Activated CD4-positive, alpha-beta T cell treated with anti-CD3 and anti-CD28 coated beads, Interleukin-2, amount 50 U/mL, for 48 hours (primary cell): ENCODE measurements at regions not wholly inside any gene's neighbourhood (a gene's known extent, or its start where the extent isn't known, plus 50 kb on each side); places are given as distances from the start of the nearest gene placed in this dataset.
A peak's percentile ranks its signal among the peaks of the same experiment; 100 is the strongest.
"Not testable (repeated sequence)": the region's sequence is repeated elsewhere in the genome, so short reads cannot be mapped to it uniquely, and the experiment has no call there.

Source experiments
- DNase-seq, 2 experiments: peaks; one replicate each; pipeline ENCODE4 v3.0.0-alpha.2; 2020

DNA sequence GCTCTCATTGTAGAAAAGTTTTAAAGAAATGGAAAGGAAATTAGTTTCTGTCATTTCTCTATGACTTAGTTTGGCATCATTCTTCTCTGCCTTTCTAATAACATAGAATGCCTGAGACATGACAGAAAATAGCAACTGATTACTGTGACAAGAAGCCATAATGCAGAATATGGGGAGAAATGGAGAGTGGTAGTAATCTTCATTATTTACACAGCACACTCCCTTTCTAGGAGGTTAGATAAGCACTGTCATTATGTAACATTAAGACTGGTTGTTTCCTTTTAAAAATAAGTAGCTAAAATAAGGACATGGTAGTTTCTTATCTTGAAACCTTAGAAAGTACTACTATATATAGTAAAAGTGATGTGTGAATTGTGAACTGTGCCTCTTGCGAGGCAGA, 1227.9 kb upstream of the PABPC4L start:
- no peak for DNase-seq

DNA sequence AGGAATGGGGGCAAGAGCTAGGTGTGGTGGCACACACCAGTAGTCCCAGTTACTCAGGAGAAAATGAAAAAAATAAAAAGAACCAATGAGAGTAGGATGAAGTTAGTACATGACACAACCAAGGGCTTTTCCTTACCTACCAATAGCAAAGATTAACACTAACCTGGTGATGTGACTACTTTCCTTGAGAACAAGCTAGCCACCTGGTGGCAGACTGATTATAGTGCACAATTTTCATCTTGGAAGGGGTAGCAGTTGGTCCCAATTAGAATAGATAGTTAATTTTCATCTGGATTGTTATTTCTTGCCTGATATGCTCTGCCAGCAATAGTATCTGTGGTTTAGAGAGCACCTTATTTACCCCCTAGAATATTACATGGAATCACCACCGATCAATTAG, 1216.8 kb upstream of the PABPC4L start:
- DNase-seq = no peak

DNA sequence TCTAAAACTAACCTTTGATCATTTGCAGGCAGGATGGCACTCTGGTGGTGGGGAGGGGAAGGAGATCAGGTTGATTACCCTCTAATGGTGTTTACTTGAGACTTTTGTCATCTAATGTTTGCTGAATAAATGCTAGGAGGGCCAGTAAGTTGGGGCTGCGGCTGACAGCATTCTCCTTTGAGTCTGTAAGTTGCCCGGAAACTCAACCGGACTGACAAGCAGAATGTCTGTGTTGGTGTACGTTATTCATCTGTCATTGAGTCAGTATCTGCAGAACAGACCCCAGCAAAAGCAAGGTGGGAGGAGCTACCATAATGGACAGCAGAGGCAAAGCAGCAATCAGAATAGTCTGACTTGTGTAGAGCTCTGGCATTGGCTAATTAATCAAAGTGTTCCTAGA, 1210.6 kb upstream of the PABPC4L start:
- no peak for DNase-seq

DNA sequence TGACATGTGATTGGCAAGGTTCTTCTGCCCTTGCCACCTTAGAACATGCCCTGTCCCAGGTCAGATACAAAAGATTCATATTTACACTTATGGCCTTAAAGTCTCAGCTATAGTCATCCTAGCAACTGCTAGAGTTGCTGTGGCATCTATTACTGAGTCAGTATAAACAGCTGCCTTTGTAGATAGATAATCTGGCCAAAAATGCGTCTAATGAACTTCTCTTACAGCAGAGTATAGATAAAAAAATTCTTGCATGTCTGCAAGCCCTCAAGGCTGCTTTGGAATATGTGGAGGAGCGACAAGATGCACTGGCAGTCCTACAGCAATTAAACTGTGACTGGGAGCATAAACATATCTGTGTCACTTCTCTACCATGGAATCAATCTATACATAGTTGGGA, 1209.7 kb upstream of the PABPC4L start:
- no peak for DNase-seq

DNA sequence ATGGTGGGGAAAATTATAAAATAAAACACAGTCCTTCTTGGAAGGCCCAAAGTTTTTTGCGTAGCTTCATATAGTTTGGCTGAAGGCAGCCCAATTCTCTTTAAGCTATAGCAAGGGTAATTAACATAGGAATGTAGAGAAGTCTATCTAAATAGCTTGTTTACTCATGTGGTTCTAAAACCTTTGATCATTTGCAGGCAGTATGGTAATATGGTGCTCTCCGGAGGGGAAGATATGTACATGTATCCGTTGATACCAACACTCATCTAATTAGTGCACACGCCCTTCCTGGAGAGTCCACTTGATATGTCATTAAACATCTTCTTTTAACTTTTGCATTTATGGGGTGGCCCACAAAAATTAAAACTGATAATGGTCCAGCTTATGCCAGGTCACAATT, 1207.7 kb upstream of the PABPC4L start:
- DNase-seq = not testable (repeated sequence)

DNA sequence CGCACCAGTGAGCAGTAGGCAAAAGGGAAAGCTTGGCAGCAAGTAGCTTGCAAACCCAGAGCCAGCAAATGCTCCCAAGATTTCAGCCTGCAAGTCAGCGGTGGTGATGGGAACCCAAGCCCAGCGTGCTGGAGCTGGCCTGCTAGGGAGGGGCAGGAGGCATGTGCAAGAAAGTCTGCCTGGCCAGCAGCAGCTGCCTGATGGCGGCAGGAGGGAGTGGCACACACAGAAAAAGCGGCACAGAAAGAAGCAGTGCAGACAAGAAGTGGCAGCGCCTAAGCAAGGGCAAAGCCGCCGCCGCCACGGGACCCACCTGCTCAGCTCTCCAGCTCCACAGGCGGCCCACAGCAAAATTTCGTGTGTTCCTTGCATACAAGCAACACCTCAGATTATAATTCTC, 1206.5 kb upstream of the PABPC4L start:
- DNase-seq = no peak

DNA sequence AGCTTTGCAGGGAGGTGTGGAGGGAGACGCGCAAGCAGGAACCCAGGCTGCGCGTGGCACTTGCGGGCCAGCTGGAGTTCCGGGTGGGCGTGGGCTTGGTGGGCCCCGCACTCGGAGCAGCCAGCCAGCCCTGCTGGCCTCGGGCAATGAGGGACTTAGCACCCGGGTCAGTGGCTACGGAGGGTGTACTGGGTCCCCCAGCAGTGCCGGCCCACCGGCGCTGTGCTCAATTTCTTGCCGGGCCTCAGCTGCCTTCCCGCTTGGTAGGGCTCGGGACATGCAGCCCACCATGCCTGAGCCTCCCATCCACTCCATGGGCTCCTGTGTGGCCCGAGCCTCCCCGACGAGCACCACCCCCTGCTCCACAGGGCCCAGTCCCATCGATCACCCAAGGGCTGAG, 1205.0 kb upstream of the PABPC4L start:
- DNase-seq = not testable (repeated sequence)

DNA sequence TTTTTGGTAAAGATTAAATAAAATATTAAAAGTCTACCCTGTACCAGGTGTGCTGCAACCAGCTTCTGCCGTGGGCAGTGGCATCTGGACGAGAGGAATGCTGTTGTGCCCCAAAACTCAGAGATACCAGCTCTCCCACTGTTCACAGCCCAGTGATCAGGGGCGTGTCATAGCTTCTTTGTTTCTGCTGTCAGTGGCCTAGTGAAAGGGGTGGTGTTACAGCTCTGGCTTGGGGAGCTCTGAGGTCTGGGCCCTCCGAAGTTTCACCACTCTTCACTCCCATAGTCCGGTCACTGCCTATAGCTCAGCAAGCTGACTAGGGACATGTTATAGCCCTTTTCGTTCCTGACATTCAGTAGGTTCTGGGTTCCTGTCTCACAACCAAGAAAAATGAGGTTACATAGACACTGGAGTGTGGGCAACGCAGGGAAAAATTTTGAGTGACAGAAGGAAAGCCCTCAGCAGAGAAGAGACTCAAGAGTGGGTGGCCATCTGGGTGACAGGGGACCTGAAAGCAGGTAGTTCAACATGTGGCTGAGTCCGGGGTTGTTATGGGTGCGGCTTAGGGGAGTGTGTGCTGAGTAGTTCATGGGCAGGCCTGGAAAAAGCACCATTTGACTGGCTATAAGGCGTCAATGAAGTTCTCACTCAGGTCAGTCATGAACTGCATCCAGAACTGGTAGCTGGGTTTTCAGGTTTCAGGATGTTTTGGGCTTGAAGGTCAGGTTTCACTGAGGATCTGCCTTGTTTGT, 1184.4 kb upstream of the PABPC4L start:
- DNase-seq = no peak

DNA sequence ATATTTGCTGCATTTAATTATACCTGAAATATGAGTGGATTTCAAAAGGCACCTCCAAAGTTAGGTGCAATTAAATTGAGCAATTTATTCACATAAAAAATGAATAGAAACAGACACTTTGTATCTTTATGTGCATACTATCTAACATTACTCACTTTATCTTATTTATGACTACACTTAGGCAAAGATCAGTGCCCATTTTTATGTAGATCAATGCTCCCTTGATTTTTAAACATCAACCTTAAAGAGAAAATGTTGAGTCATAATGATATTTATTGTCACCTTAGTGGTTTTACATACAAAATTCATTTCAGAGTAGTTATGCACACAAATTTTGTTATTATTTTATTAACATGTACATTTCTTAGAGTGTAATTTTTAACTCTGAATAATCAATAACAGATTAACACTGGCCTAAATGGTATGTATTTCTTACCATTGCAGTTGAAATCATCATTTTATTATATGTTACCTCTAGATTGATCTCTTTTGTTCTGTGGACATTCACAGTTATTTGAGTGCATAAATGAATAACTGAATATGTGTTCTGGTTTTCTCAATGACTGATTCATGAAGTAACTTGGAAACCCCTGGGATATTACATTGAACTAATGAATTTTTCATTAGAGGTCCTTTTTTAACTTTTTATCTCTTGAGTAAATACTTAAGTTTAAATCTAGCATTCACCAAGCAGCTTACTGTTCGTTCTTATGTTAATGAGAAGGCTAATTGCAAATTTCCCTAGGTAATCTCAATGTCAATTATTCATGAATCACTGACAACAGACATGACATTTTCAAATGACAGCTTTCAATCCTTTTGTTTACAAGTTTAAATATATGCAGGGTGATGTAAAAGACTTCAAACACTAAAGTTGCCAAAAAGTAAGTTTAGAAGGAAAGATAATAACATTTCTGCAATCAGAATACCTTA, 1182.0 kb upstream of the PABPC4L start:
- no peak for DNase-seq

DNA sequence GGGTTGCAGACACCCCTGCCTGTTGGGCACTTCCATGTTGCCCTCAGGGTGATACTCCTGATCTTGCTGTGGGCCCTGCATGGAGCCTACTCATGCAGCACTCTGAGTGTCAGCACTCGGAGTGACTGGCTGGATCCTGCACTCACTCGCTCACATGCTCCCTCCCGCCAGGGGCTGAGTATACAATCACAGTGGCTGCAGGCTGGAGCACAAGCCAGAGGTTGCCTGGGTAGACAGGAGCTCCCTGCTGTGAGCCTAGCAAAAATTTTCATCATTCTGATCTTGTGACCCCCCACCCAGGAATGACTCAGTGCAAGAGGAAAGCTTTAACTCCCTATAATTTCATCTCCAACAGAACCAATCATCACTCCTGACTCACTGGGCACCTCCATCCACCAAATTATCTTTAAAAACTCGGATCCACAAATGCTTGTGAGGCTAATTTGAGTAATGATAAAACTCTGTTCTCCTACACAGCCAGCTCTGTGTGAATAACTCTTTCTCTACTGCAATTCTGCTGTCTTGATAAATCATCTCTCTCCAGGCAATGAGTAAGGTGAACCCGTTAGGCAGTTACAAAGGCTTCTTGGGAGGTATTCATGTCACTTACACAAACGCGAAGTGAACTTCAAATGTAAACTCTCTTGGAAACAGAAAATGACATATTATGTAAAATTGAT, 1180.8 kb upstream of the PABPC4L start:
- DNase-seq = no peak

DNA sequence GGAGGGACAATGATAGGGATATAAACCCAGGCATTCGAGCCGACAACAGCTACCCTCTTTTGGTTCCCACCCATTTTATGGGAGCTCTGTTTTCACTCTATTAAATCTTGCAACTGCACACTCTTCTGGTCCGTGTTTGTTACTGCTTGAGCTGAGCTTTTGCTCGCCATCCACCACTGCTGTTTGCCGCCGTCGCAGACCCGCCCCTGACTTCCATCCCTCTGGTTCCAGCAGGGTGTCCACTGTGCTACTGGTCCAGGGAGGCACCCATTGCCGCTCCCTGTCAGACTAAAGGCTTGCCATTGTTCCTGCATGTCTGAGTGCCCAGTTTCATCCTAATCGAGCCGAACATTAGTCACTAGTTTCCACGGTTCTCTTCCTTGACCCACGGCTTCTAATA, 1170.5 kb upstream of the PABPC4L start:
- DNase-seq = no peak

DNA sequence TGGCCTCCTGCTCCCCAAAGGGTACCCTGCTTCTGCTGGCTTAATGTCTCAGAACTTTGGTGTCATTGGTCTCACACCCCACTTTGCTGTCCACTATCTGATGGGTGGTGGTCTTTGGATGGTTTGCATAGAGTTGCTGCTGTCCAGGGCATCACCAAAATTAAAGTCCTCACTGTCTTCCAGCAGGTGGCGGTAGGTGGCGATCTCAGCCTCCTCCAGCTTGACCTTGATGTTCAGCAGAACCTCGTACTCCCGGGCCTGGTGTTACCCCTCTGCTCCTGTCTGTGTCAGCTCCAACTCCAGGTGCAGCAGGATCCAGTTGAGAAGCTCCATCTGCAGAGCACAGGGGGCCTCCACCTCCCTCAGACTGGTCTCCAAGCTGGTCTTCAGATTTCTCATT, 1169.5 kb upstream of the PABPC4L start:
- peak in 1 of 2 experiments; percentile 11 for DNase-seq

DNA sequence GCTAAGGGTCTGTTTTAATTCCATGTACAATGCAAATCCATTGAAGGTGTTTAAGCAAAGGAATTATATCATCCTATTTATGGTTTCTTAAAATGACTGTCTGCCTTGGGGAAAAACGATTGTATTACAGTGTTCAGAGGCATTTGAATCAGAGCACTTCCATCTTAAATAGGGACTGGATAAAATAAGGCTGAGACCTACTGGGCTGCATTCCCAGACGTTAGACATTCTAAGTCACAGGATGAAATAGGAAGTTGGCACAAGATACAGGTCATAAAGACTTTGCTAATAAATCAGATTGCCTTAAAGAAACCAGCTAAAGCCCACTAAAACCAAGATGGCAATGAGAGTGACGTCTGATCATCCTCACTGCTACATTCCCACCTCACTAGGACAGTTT, 1167.2 kb upstream of the PABPC4L start:
- no peak for DNase-seq

DNA sequence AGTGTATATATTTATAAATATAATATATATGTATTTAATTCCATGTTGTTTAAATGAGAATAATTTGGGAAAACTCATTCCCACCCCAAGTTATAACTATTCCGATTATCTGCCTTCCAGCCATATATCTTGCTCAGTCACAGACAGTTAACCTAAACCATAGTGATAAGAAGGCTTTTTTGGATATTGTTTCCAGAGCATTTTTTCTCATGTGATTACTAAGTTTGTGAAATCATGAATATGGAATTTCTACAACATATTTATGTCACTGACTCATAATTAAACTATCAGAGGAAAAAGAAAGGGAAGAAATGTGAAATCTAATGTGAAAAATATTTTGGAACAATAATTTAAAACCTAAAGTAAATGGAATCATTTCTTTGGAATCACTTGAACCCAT, 1163.5 kb upstream of the PABPC4L start:
- no peak for DNase-seq

DNA sequence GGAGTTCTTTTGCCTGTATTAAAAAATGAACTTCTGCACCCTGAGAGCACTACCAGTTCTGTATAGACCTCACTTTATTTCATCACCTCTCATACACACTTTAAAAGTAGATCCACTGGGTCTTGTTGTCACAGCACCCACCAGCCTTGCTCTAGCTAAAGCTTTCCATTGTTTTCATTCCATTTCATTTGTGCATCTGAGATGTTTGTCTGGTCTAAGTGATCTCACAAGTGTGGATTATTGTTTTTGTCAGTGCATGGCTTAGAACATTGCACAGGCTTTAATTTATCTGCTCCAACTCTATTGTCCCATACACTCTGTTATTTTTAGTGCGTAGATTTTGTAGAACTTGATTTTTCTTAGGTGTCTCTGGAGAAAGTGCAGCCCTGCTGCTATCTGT, 1157.5 kb upstream of the PABPC4L start:
- no peak for DNase-seq

DNA sequence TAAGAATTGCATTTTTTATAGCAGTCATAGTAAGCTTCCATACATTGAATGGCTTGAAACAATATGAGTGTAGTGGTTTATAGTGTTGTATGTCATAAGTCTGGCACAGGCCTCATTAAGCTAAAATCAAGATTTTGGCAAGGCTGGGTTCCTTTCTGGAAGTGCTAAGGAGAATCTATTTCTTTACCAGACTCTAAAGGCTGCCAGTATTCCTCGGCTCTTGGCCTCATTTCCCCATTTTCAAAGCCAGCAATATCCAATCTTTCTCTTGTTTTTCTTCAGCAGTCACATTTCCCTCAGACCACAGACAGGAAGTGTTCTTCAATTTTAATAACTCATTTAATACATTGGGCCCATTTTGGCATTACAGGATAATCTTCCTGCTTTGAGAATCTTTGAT, 1155.5 kb upstream of the PABPC4L start:
- DNase-seq = no peak

DNA sequence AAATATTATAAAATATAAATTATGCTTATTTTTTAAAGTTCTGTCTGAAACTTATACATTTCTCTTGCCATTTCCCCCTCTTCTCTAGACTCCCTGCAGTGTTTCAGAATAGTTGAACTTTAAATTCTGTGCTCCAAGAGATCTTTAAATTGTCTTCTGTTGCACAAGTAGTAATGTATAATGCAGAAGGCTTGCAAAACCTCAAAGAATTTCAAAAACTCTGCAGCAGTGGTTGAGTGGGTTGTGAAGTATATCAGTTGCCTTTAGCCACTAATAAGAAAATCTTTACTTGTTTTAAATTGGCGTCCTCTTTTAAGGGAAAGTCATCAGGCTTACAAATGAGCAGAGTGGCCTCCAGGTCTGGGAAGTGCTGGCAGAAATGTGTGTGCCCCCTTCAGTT, 1153.3 kb upstream of the PABPC4L start:
- no peak for DNase-seq

DNA sequence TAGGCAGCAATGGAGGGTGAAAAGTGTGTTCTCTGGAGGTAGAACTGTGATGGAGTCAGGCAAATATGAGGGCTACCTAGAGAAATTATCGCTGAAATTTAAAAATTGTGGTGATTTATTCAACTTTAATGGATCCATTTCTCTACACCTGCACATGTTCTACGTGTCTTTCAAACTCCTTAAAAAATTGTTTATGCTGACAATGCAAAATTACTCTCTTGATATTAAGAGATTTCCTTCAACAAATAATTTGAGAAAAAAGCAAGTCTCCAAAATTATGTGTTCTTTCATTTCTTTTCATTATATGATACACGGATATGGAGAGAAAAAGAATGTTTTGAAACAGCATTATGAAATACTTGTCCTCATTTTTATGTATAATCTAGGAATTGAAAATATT, 1151.4 kb upstream of the PABPC4L start:
- DNase-seq = no peak

DNA sequence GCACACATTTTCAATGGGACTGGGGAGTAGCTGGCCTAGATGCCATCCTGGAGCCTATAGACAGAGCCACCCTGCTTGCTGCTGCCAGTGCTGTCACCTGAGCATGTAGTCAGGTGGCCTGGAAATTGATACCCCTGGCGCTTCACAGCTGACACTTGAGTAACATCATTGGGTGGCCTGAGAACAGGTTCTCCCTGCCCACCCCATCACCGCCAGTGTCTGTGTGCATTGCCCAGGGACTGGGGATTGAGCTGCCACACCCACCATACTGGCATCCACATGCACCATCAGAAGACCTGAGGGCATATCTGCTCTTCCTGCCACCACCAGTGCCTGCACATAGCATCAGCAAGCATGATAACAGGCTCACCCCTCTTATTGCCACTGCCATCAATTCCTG, 1142.9 kb upstream of the PABPC4L start:
- DNase-seq = no peak

DNA sequence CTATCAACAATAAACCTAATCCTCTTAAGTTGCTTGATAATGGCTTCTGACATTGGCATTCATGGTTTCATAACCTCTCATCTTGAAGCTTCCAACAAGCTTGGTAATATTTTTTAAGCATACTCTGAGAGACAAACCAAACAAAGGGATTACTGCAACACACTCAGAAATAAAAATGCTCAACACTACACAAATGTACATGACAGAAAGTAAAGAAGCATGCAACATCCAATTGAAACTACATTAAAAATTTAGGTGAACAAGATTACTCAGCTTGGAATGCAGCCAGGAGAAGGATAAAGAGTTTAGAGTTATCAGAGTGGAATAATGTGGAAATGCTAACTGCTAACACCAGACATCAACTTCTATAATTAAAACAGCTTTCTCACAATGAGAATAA, 1136.6 kb upstream of the PABPC4L start:
- DNase-seq = no peak

DNA sequence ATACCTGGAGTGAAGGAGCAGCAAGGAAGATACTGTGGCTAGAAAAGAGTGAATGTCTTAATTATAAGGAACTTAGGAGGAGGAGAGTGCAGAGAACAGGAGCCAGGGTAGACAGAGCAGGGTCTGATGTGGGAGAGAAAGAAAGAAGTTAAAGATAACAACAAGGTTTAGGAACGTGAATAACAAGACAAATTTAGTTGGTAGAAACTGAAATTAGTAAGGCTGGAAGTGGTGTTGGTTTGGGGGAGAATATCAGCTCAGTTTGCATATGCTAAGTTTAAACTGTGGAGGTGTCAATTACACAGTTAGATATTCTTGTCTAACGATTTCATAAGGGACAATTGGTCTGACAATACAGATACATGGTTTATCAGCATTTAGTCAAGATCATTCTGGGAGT, 1123.7 kb upstream of the PABPC4L start:
- DNase-seq = no peak

DNA sequence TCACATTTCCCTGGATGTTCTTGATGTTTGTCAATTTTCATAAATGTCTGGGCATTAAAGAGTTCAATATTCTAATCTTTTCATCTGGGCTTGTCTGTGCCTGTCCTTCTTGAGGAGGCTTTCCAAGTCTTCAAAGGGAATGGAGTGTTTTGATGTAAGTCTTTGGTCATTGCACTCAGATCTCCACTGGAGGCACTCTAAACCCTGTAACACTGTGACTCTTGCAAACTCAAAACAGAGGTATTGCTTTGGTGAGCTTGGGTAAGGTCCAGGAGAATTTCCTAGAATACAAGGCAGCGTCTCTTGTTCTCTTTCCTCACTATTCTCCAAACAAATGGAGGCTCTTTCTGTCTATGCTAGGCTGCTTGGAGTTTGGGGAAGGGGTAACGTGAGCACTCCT, 1118.1 kb upstream of the PABPC4L start:
- no peak for DNase-seq

DNA sequence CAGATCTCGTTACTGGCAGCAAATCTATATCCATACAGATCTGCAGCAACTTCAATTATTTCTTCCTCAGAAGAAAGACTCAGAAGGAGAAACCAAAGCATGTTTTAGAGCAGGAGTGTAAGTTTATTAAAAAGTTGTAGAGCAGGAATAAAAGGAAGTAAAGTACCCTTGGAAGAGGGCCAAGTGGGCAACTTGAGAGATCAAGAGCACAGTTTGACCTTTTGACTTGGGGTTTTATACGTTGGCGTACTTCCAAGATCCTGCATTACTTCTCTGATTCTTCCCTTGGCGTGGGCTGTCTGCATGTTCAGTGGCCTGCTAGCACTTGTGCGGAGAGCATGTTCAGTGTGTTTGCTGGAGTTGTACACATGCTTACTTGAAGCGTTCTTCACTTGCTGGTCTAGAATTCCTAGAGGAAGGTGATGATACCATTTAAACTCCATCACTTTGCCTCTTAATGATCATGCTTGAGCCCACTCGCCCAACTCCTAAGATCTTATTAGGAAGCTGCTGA, 1114.7 kb upstream of the PABPC4L start:
- no peak for DNase-seq

DNA sequence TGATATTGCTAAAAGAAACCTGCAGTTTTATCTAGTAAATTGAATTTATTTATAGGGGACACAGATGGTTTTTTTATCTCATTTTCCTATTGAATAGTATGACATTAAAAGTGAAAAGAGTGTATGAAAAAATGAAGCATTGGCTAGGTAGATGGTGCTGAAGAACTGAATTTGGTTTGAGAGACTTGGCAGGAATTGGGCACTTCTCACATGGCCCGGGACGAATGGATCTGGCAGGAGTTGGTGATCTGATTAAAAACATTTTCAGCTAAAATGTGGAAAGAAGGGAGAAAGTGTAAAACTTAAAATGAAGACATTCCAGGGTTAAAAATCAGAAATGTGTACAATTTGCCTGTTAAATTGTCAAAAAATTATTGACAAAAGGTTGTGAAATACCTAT, 1088.5 kb upstream of the PABPC4L start:
- no peak for DNase-seq
